HepG2 (cell line): ENCODE measurements at regions not wholly inside any gene's neighbourhood (a gene's known extent, or its start where the extent isn't known, plus 50 kb on each side); places are given as distances from the start of the nearest gene placed in this dataset.

Experiments
- ATF1 ChIP-seq: IDR thresholded peaks from 2 replicates; pipeline ENCODE4 v1.6.1; 2016; ENCODE audit warnings: mild to moderate bottlenecking, control low read depth
- BHLHE40 ChIP-seq: IDR thresholded peaks from 2 replicates; pipeline ENCODE4 v1.6.1; 2011; ENCODE audit warnings: low read length, improper control_type of control experiment
- ELF1 ChIP-seq: sonication (generic); formaldehyde crosslinking; IDR thresholded peaks from 2 replicates; pipeline ENCODE4 v1.4.0; 2020; ENCODE audit warnings: missing genetic modification reagents
- FOXP1 ChIP-seq, 2 experiments: fragments of 450-650 bp in 1 of 2; IDR thresholded peaks; 2 replicates each; pipeline ENCODE4 v1.6.1; 2017 to 2018; ENCODE audit warnings: antibody characterized with exemption in 1 of 2
- GABPA ChIP-seq, 2 experiments: IDR thresholded peaks; 2 replicates each; pipeline ENCODE4 v1.6.1; 2011 to 2016; ENCODE audit warnings: low read depth in 2 of 2, low read length in 1 of 2, missing biosample characterization in 1 of 2, missing genetic modification characterization in 1 of 2
- MAX ChIP-seq: IDR thresholded peaks from 2 replicates; pipeline ENCODE4 v1.6.1; 2012; ENCODE audit warnings: inconsistent platforms
- RNF2 ChIP-seq: fragments of 450-650 bp; conservative IDR thresholded peaks from 2 replicates; pipeline ENCODE4 v1.6.1; 2016; ENCODE audit warnings: low read depth
- SMAD3 ChIP-seq: sonication (generic); formaldehyde crosslinking; IDR thresholded peaks from 2 replicates; pipeline ENCODE4 v1.4.0; 2020; ENCODE audit warnings: missing genetic modification reagents
- SUZ12 ChIP-seq: fragments of 150-350 bp; IDR thresholded peaks from 2 replicates; pipeline ENCODE4 v1.6.1; 2014; ENCODE audit warnings: low read depth, low read length
- UBTF ChIP-seq: sonication (generic); formaldehyde crosslinking; IDR thresholded peaks from 2 replicates; pipeline ENCODE4 v1.4.0; 2020; ENCODE audit warnings: mild to moderate bottlenecking, missing genetic modification reagents
- ZKSCAN1 ChIP-seq: fragments of 150-350 bp; IDR thresholded peaks from 2 replicates; pipeline ENCODE4 v1.6.1; 2014; ENCODE audit warnings: low read length
- ZNF143 ChIP-seq: sonication (generic); formaldehyde crosslinking; IDR thresholded peaks from 2 replicates; pipeline ENCODE4 v1.4.0; 2020; ENCODE audit warnings: missing genetic modification reagents
- ZNF7 ChIP-seq: IDR thresholded peaks from 2 replicates; pipeline ENCODE4 v1.6.1; 2016; ENCODE audit warnings: missing biosample characterization, missing genetic modification reagents

- TF ChIP-seq RNF2 = no peak
- no peak for TF ChIP-seq UBTF (CRISPR knock-in tag)
- TF ChIP-seq ELF1 (CRISPR knock-in tag) = no peak
- TF ChIP-seq ZNF143 = no peak
- TF ChIP-seq BHLHE40 = no peak
- TF ChIP-seq ATF1 (CRISPR knock-in tag) = no peak
- TF ChIP-seq MAX = no peak
- TF ChIP-seq FOXP1 (IDR thresholded peaks at IDR 0.05) = no peak
- no peak for TF ChIP-seq FOXP1 (CRISPR knock-in tag; IDR thresholded peaks at IDR 0.05)
- no peak for TF ChIP-seq ZKSCAN1
- TF ChIP-seq SUZ12 = no peak
- no peak for TF ChIP-seq SMAD3 (CRISPR knock-in tag)
- TF ChIP-seq ZNF7 (CRISPR knock-in tag) = no peak
- TF ChIP-seq GABPA (IDR thresholded peaks at IDR 0.05; ENCODE audit: low read depth, low read length) = no peak
- no peak for TF ChIP-seq GABPA (CRISPR knock-in tag; IDR thresholded peaks at IDR 0.05; ENCODE audit: low read depth)
Measured at GRCh38 chr6:140047321-140047720, 672.9 kb upstream of the CITED2 start.
